ENCODE measurements at regions not wholly inside any gene's neighbourhood (a gene's known extent, or its start where the extent isn't known, plus 50 kb on each side); places are given as distances from the start of the nearest gene placed in this dataset.

- H3K4me1 Mint-ChIP-seq, result peaks cover 63 to 65% (median 64%) of the 10 kb centered on the region in 3 donors
- H3K9me3 Mint-ChIP-seq, result no peaks in the 10 kb centered on the region
- H3K4me3 Mint-ChIP-seq, result peak overlapping the region; percentile 72 to 90 (median 80)
- H3K27ac Mint-ChIP-seq, result peak overlapping the region; percentile 78 to 93 (median 88)
- H3K36me3 Mint-ChIP-seq, result peaks cover 8% of the 10 kb centered on the region
- no peaks in the 10 kb centered on the region for H3K27me3 Mint-ChIP-seq
Measured at GRCh38 chr17:77472468-77473310, 331.9 kb downstream of the SEC14L1 start.

GRCh38 chr17:77473615-77474226, 333.0 kb downstream of the SEC14L1 start:
- H3K4me3 Mint-ChIP-seq, result peak overlapping the region; percentile 44 to 90 (median 80)
- peaks cover 57 to 62% (median 60%) of the 10 kb centered on the region in 3 donors for H3K4me1 Mint-ChIP-seq
- peaks cover 8% of the 10 kb centered on the region for H3K36me3 Mint-ChIP-seq
- H3K9me3 Mint-ChIP-seq, result no peaks in the 10 kb centered on the region
- H3K27ac Mint-ChIP-seq, result peak overlapping the region; percentile 78 to 88 (median 81)
- no peaks in the 10 kb centered on the region for H3K27me3 Mint-ChIP-seq

GRCh38 chr17:77474292-77474988, 333.7 kb downstream of the SEC14L1 start:
- Mint-ChIP-seq H3K4me1 (peaks cover 56 to 64% (median 58%) of the 10 kb centered on the region in 3 donors), H3K27ac (peak overlapping the region; percentile 78 to 92 (median 88)), H3K9me3 (no peaks in the 10 kb centered on the region), H3K4me3 (peak overlapping the region in 3 of 4 donors; percentile 72 to 90 (median 87)), H3K36me3 (peaks cover 8% of the 10 kb centered on the region), H3K27me3 (no peaks in the 10 kb centered on the region)

- H3K4me1 Mint-ChIP-seq, result peaks cover 48 to 64% (median 55%) of the 10 kb centered on the region in 3 donors
- H3K27ac Mint-ChIP-seq, result peak overlapping the region; percentile 78 to 92 (median 88)
- peak overlapping the region in 3 of 4 donors; percentile 5 to 87 (median 82) for H3K4me3 Mint-ChIP-seq
- no peaks in the 10 kb centered on the region for H3K27me3 Mint-ChIP-seq
- H3K9me3 Mint-ChIP-seq, result no peaks in the 10 kb centered on the region
- H3K36me3 Mint-ChIP-seq, result peaks cover 7% of the 10 kb centered on the region
Measured at GRCh38 chr17:77475016-77475976, 334.5 kb downstream of the SEC14L1 start.

- no peaks in the 10 kb centered on the region for H3K27me3 Mint-ChIP-seq
- peaks cover 3% of the 10 kb centered on the region for H3K36me3 Mint-ChIP-seq
- peak overlapping the region in 1 of 4 donors; percentile 87 for H3K4me3 Mint-ChIP-seq
- H3K9me3 Mint-ChIP-seq, result no peaks in the 10 kb centered on the region
- H3K4me1 Mint-ChIP-seq, result peaks cover 43 to 64% (median 55%) of the 10 kb centered on the region in 3 donors
- peak overlapping the region in 2 of 3 donors; percentile 59 to 88 for H3K27ac Mint-ChIP-seq
Measured at GRCh38 chr17:77476006-77476405, 335.2 kb downstream of the SEC14L1 start.

GRCh38 chr17:77476498-77476897, 335.7 kb downstream of the SEC14L1 start:
- Mint-ChIP-seq H3K36me3 (peaks cover 4% of the 10 kb centered on the region), H3K27ac (peak overlapping the region; percentile 12 to 89 (median 59)), H3K9me3 (no peaks in the 10 kb centered on the region), H3K4me3 (peak overlapping the region in 1 of 4 donors; percentile 55), H3K4me1 (peaks cover 45 to 61% (median 52%) of the 10 kb centered on the region in 3 donors), H3K27me3 (no peaks in the 10 kb centered on the region)

GRCh38 chr17:77476931-77477805, 336.4 kb downstream of the SEC14L1 start:
- Mint-ChIP-seq H3K27me3 (no peaks in the 10 kb centered on the region), H3K27ac (peak overlapping the region; percentile 32 to 89 (median 46)), H3K9me3 (no peaks in the 10 kb centered on the region), H3K4me1 (peaks cover 41 to 54% (median 45%) of the 10 kb centered on the region in 3 donors), H3K4me3 (peak overlapping the region in 1 of 4 donors; percentile 77), H3K36me3 (peaks cover 4% of the 10 kb centered on the region)

GRCh38 chr17:77478281-77478680, 337.5 kb downstream of the SEC14L1 start:
- peak overlapping the region in 2 of 3 donors; percentile 32 to 78 for H3K27ac Mint-ChIP-seq

GRCh38 chr17:77478899-77479298, 338.1 kb downstream of the SEC14L1 start:
- no peaks in the 10 kb centered on the region for H3K9me3 Mint-ChIP-seq
- no peaks in the 10 kb centered on the region for H3K27me3 Mint-ChIP-seq
- peak overlapping the region in 1 of 3 donors; percentile 91 for H3K27ac Mint-ChIP-seq
- peak overlapping the region in 1 of 4 donors; percentile 79 for H3K4me3 Mint-ChIP-seq
- H3K4me1 Mint-ChIP-seq, result peaks cover 25 to 37% (median 28%) of the 10 kb centered on the region in 3 donors
- peaks cover 4% of the 10 kb centered on the region for H3K36me3 Mint-ChIP-seq

More at GRCh38 chr17:77478281-77478680, 337.5 kb downstream of the SEC14L1 start:
- Mint-ChIP-seq H3K4me3 (no peak overlapping the region), H3K27me3 (no peaks in the 10 kb centered on the region), H3K4me1 (peaks cover 32 to 43% (median 34%) of the 10 kb centered on the region in 3 donors), H3K36me3 (peaks cover 4% of the 10 kb centered on the region), H3K9me3 (no peaks in the 10 kb centered on the region)

GRCh38 chr17:77479372-77480198, 338.8 kb downstream of the SEC14L1 start:
- H3K9me3 Mint-ChIP-seq, result no peaks in the 10 kb centered on the region
- H3K4me3 Mint-ChIP-seq, result peak overlapping the region in 1 of 4 donors; percentile 22
- H3K27me3 Mint-ChIP-seq, result no peaks in the 10 kb centered on the region
- peaks cover 4% of the 10 kb centered on the region for H3K36me3 Mint-ChIP-seq
- peak overlapping the region in 1 of 3 donors; percentile 91 for H3K27ac Mint-ChIP-seq
- peaks cover 19 to 30% (median 22%) of the 10 kb centered on the region in 3 donors for H3K4me1 Mint-ChIP-seq

GRCh38 chr17:77480199-77480508, 339.4 kb downstream of the SEC14L1 start:
- Mint-ChIP-seq H3K27ac (no peak overlapping the region), H3K4me1 (peaks cover 14 to 24% (median 17%) of the 10 kb centered on the region in 3 donors), H3K4me3 (no peak overlapping the region), H3K9me3 (no peaks in the 10 kb centered on the region), H3K27me3 (no peaks in the 10 kb centered on the region), H3K36me3 (peaks cover 4% of the 10 kb centered on the region)

GRCh38 chr17:77480509-77481215, 339.9 kb downstream of the SEC14L1 start:
- peaks cover 11 to 20% (median 14%) of the 10 kb centered on the region in 3 donors for H3K4me1 Mint-ChIP-seq
- H3K27ac Mint-ChIP-seq, result no peak overlapping the region
- H3K4me3 Mint-ChIP-seq, result no peak overlapping the region
- peaks cover 4% of the 10 kb centered on the region for H3K36me3 Mint-ChIP-seq
- H3K27me3 Mint-ChIP-seq, result no peaks in the 10 kb centered on the region
- H3K9me3 Mint-ChIP-seq, result no peaks in the 10 kb centered on the region

Measured in IgD-negative memory B cell (primary cell).